Omental fat pad (tissue), 3 donors: ENCODE measurements at regions not wholly inside any gene's neighbourhood (a gene's known extent, or its start where the extent isn't known, plus 50 kb on each side); places are given as distances from the start of the nearest gene placed in this dataset.

Experiments used
- ATAC-seq: fragments of 150-250 bp; one replicate; pipeline ENCODE4 v1.9.1; 2016; ENCODE audit warnings: mild to moderate bottlenecking, moderate library complexity; ENCODE audit not compliant: low FRiP score
- DNase-seq: peaks from one replicate; pipeline ENCODE4 v3.0.0-alpha.2; 2019; ENCODE audit warnings: low spot score
- TF ChIP-seq, protein P1 (sequence below), 3 donors: fragments of 450-650 bp; IDR thresholded peaks; one replicate each; pipeline ENCODE4 v1.5.1; 2016 to 2017; ENCODE audit warnings: antibody characterized with exemption in 3 of 3, mild to moderate bottlenecking in 3 of 3, moderate library complexity in 2 of 3

DNA sequence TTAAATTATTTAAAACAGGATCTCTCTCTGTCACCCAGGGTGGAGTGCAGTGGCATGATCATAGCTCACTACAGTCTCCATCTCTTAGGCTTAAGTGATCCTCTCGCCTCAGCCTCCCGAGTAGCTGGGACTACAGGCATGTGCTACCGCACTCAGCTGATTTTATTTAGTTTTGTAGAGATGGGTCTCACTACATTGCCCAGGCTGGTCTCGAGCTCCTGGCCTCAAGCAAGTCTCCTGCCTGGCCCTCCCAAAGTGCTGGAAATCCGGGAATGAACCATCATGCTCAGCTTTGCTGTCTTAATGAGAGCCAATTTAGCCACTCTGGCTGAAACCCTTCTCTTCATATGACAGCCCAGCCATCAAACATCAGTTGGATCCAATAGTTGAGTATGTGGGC lies 53.3 kb upstream of the NRP1 start:
- DNase-seq: no peak
- ATAC-seq: no peak
- TF ChIP-seq, protein P1, sequence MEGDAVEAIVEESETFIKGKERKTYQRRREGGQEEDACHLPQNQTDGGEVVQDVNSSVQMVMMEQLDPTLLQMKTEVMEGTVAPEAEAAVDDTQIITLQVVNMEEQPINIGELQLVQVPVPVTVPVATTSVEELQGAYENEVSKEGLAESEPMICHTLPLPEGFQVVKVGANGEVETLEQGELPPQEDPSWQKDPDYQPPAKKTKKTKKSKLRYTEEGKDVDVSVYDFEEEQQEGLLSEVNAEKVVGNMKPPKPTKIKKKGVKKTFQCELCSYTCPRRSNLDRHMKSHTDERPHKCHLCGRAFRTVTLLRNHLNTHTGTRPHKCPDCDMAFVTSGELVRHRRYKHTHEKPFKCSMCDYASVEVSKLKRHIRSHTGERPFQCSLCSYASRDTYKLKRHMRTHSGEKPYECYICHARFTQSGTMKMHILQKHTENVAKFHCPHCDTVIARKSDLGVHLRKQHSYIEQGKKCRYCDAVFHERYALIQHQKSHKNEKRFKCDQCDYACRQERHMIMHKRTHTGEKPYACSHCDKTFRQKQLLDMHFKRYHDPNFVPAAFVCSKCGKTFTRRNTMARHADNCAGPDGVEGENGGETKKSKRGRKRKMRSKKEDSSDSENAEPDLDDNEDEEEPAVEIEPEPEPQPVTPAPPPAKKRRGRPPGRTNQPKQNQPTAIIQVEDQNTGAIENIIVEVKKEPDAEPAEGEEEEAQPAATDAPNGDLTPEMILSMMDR (IDR thresholded peaks at IDR 0.05): no peak

DNA sequence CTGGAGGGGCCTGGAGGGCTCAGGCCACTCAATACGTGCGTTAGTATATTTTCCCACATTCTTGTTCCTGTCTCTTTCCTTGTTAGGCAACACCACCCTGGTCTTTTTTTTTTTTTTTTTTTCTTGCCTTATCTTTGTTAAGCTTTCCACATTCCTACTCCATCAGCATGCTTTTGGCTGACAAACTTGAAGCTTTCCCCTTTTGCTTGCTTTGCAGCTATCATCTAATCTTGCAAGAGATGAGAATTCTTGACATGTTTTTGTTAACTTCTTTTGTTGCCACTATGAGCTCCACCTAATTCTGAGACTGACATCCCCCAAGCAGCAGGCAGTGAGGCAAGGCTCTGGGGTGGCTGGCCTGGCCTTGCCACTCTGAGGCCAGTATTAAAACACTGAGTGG lies 52.5 kb upstream of the NRP1 start:
- DNase-seq (no peak), ATAC-seq (no peak)
- TF ChIP-seq, protein P1 (IDR thresholded peaks at IDR 0.05): no peak

DNA sequence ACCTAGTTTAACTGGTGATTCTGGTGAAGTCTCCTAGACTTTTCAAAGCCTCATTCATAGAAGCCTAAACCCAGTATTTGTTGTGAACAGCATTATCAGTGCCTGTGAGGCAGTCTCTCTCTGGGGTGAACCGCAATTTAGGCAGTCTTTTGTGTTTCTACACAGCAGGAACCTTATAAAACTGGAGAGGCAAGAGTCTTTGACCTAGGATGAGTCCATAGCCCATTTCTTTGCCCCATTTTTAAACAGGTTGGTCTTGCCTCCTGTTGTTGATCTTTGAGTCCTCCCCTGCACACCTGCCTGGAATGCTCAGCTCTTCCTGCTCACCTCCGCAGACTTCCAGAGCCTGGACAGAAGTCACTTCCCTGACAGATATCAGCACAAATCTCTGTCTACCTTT lies 51.2 kb upstream of the NRP1 start:
- DNase-seq (no peak), ATAC-seq (no peak)
- TF ChIP-seq, protein P1 (IDR thresholded peaks at IDR 0.05): no peak

DNA sequence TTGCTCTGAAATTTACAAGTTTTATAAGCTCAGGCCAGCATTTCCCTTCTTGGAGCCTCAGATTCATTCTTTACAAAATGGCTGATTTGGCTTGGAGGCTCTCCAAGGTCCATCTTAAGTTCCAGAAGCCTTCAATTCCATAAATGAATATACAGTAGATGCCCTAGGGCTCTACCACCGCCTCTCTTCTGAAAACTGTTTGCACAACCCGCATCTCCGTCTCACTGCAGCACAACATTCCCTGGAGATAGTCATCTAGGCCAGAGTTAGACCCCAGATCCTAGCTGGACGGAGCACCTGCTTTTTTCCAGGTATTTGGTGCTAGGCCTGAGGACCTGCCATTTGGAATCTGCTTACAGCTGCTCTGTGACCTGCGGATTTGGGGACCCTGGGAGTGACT lies 50.5 kb upstream of the NRP1 start:
- TF ChIP-seq, protein P1 (IDR thresholded peaks at IDR 0.05): no peak
- DNase-seq (no peak), ATAC-seq (no peak)
